DND-41 (cell line): ENCODE measurements at regions not wholly inside any gene's neighbourhood (a gene's known extent, or its start where the extent isn't known, plus 50 kb on each side); places are given as distances from the start of the nearest gene placed in this dataset.

Experiments used
- CTCF ChIP-seq: IDR thresholded peaks from 2 replicates; pipeline ENCODE4 v1.5.1; 2012; ENCODE audit warnings: borderline replicate concordance, low read length, moderate library complexity, mild to moderate bottlenecking; ENCODE audit not compliant: poor library complexity, severe bottlenecking; ENCODE audit errors: extremely low read depth
- EZH2 ChIP-seq: IDR thresholded peaks from 3 replicates; pipeline ENCODE4 v1.6.1; 2012; ENCODE audit warnings: borderline replicate concordance, low read depth, mild to moderate bottlenecking, moderate library complexity, low read length, inconsistent platforms; ENCODE audit not compliant: severe bottlenecking

GRCh38 chr6:6885521-6886170 lies 222.1 kb upstream of the RREB1 start:
- no peak for TF ChIP-seq CTCF
- TF ChIP-seq EZH2, result no peak
